ENCODE measurements at regions not wholly inside any gene's neighbourhood (a gene's known extent, or its start where the extent isn't known, plus 50 kb on each side); places are given as distances from the start of the nearest gene placed in this dataset.

DNA sequence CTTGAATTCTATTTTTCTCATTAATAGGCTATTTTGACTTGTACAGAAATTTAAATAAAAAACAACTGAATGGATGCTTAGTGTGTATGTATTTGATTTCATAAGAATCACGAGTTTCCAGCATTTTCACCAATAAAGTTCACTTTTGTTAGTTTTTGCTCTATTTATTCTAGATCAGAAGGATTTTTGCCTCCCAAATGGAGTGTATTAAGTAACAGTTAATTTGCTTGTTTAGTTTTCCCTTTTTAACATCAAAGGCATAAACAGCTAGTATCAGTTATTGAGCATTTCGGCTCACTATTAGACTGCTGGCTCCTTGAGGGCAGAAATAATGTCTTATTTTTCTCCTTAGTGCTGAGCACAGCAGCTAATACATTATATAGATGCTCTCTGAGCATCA is 414.1 kb downstream of the FGF9 start:
- Histone ChIP-seq H2AK5ac (ENCODE audit: insufficient read length, low read length) (no peak overlapping the region), H2BK12ac (ENCODE audit: insufficient read length, low read depth, low read length) (no peak overlapping the region), H3K27me3 (ENCODE audit: insufficient read depth, low read length) (no peaks in the 10 kb centered on the region; the same call in 1 of the 2 replicates), H4K5ac (ENCODE audit: insufficient read length, low read depth, low read length) (no peak overlapping the region), H3K18ac (ENCODE audit: insufficient read length, low read depth, low read length) (no peak overlapping the region), H3K4me2 (ENCODE audit: insufficient read depth, insufficient read length, low read length) (no peak overlapping the region), H2BK5ac (ENCODE audit: insufficient read length, low read length) (no peak overlapping the region), H4K91ac (ENCODE audit: insufficient read length, low read depth, low read length) (no peak overlapping the region), H2AFZ (ENCODE audit: low read length) (no peak overlapping the region), H3K23me2 (ENCODE audit: insufficient read length, low read depth, low read length, poor library complexity, severe bottlenecking) (no peaks in the 10 kb centered on the region), H3K23ac (ENCODE audit: insufficient read length, low read depth, low read length) (no peak overlapping the region), H3K4ac (ENCODE audit: low read depth, low read length) (no peak overlapping the region), H3K9ac (ENCODE audit: extremely low read depth, insufficient read length, low read length) (no peak overlapping the region), H2BK120ac (ENCODE audit: low read depth, low read length, poor library complexity, severe bottlenecking) (no peak overlapping the region), H3K9me3 (ENCODE audit: control insufficient read depth, low read depth, low read length) (no peaks in the 10 kb centered on the region), H4K20me1 (ENCODE audit: control insufficient read depth, insufficient read depth, insufficient read length) (peaks cover 3% of the 10 kb centered on the region), H3K4me1 (ENCODE audit: insufficient read depth, low read length) (peaks cover 2% of the 10 kb centered on the region; the same call in 1 of the 2 replicates), H3K56ac (ENCODE audit: insufficient read length, low read depth, low read length) (no peak overlapping the region), H4K8ac (replicated peaks; ENCODE audit: insufficient read length, low read depth, low read length) (no peak overlapping the region), H3K79me2 (ENCODE audit: insufficient read depth, low read length) (no peaks in the 10 kb centered on the region), H2BK20ac (ENCODE audit: low read depth, low read length, poor library complexity, severe bottlenecking) (no peak overlapping the region), H3T11ph (ENCODE audit: low read length) (no peak overlapping the region), H2BK15ac (ENCODE audit: low read depth, low read length) (no peak overlapping the region), H3K14ac (ENCODE audit: insufficient read depth, low read length) (no peak overlapping the region), H3K27ac (ENCODE audit: insufficient read length, low read depth, low read length) (no peak overlapping the region), H3K79me1 (ENCODE audit: insufficient read depth, low read depth, low read length, poor library complexity, severe bottlenecking) (no peaks in the 10 kb centered on the region)
- TF ChIP-seq, protein P1, sequence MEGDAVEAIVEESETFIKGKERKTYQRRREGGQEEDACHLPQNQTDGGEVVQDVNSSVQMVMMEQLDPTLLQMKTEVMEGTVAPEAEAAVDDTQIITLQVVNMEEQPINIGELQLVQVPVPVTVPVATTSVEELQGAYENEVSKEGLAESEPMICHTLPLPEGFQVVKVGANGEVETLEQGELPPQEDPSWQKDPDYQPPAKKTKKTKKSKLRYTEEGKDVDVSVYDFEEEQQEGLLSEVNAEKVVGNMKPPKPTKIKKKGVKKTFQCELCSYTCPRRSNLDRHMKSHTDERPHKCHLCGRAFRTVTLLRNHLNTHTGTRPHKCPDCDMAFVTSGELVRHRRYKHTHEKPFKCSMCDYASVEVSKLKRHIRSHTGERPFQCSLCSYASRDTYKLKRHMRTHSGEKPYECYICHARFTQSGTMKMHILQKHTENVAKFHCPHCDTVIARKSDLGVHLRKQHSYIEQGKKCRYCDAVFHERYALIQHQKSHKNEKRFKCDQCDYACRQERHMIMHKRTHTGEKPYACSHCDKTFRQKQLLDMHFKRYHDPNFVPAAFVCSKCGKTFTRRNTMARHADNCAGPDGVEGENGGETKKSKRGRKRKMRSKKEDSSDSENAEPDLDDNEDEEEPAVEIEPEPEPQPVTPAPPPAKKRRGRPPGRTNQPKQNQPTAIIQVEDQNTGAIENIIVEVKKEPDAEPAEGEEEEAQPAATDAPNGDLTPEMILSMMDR (conservative IDR thresholded peaks at IDR 0.05) = no peak
- H3K4me3 Mint-ChIP-seq = no peak overlapping the region
- no CpG with 5 or more reads among the region's 2 CpGs for WGBS (ENCODE audit: extremely low coverage, insufficient read length, low lambda C conversion rate)
- no peaks in the 10 kb centered on the region; a peak in 1 of 5 replicates for H3K9me3 Mint-ChIP-seq
- DNase-seq = no peak
- H3K36me3 Mint-ChIP-seq (ENCODE audit: insufficient read depth in 1 of 3, low read depth in 3 of 3) = no peaks in the 10 kb centered on the region
- H3K4me1 Mint-ChIP-seq = peaks cover 4 to 11% of the 10 kb centered on the region in 2 experiments
- no peak overlapping the region for H3K27ac Mint-ChIP-seq
- peaks cover 35% of the 10 kb centered on the region for H3K27me3 Mint-ChIP-seq (ENCODE audit: low read depth)
